Cardiac fibroblast (primary cell): ENCODE measurements at regions not wholly inside any gene's neighbourhood (a gene's known extent, or its start where the extent isn't known, plus 50 kb on each side); places are given as distances from the start of the nearest gene placed in this dataset.

Experiments
- DNase-seq, 2 donors: peaks; one replicate each; pipeline versions ENCODE4 v3.0.0 to v3.0.0-alpha.2; 2010; ENCODE audit warnings: low read depth in 2 of 2
- H3K4me3 ChIP-seq, 2 donors: replicated peaks in 1 of 2; 1 replicate in 1 of 2; 2 replicates in 1 of 2; pipeline ENCODE4 v1.5.1; 2011; ENCODE audit warnings: low read depth in 2 of 2, low read length in 2 of 2, mild to moderate bottlenecking in 2 of 2, moderate library complexity in 1 of 2
- TF ChIP-seq, protein P1 (sequence below): IDR thresholded peaks from one replicate; pipeline ENCODE4 v1.5.1; 2011; ENCODE audit warnings: low read depth, mild to moderate bottlenecking, low read length, inconsistent platforms

DNA sequence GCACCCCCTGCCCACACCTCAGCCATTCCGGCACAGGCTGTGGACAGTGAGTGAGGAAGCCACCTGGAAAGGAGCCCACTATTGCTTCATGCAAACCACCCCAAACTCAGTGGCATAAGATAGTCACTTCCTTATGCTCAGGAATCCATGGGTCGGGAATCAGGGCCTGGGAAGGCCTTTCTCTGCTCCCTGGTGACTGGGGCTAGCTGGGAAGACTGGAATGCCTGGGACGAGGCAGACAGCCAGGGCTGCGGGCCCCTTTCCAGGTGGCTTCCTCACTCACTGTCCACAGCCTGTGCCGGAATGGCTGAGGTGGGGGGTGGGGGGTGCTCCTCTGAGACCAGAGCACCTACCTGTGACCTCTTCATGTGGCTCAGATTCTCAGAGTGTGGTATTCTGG is 74.1 kb upstream of the GRB10 start:
- DNase-seq: peak; percentile 15 to 31
- TF ChIP-seq, protein P1, sequence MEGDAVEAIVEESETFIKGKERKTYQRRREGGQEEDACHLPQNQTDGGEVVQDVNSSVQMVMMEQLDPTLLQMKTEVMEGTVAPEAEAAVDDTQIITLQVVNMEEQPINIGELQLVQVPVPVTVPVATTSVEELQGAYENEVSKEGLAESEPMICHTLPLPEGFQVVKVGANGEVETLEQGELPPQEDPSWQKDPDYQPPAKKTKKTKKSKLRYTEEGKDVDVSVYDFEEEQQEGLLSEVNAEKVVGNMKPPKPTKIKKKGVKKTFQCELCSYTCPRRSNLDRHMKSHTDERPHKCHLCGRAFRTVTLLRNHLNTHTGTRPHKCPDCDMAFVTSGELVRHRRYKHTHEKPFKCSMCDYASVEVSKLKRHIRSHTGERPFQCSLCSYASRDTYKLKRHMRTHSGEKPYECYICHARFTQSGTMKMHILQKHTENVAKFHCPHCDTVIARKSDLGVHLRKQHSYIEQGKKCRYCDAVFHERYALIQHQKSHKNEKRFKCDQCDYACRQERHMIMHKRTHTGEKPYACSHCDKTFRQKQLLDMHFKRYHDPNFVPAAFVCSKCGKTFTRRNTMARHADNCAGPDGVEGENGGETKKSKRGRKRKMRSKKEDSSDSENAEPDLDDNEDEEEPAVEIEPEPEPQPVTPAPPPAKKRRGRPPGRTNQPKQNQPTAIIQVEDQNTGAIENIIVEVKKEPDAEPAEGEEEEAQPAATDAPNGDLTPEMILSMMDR: no peak
- no peak overlapping the region for H3K4me3 ChIP-seq

DNA sequence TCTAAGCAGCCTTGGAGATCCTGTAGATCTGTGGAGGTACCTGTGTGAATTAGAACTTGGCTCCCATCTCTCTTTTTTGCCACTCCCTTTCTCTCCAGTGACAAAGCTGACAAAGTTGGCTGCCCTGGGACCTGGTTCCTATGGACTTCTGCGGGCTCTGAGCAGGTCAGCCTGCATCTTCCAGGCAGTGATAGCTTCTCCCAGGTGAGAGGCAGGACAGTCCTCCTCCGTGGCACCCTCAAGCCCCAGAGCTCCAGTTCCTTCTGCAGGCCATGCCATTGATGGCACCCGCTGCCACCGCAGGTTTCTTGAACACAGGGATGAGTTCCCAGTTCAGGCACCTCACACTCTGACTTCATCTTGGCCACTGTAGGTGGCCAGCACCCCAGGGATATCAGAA is 73.5 kb upstream of the GRB10 start:
- no peak overlapping the region for H3K4me3 ChIP-seq
- TF ChIP-seq, protein P1: no peak
- DNase-seq: no peak

DNA sequence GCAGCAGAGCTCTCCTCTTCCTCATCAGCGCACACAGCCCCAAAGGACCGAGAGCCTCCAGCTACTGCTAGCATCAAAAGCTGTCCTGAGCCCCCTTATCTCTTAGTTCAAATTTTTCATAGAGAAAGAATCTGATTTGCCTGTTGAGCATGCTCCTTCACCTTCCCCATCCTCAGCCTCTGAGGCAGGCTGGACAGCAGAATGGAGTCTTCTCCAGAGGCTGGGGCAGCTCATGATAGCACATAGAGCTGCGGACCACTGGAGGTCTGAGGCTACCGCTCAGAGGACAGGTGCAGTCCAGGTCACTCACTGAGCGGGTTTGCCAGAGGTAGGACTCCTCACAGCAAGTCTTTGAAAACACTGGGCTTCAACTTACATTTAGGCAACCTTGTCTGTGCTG is 72.8 kb upstream of the GRB10 start:
- no peak for DNase-seq
- no peak overlapping the region for H3K4me3 ChIP-seq
- TF ChIP-seq, protein P1: no peak

DNA sequence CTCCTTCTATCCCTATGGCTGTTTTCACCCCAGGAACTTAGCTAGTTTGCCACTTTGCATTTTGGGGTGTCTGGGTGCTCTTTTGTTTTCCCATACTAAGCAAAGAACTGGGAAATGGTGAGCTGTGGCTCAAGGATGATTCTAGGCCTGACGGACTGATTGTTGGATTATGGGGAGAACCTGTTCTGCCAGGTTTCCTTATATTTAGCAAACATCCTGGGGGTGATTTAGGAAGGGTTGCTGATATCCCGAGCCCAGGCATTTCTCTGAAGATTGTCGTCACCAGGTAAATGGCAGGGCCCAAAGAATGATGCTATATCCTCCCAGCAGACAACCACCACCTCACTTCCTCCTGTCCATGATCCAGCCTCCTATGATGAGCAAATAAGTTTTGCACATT is 72.1 kb upstream of the GRB10 start:
- H3K4me3 ChIP-seq: no peak overlapping the region
- TF ChIP-seq, protein P1: no peak
- DNase-seq: no peak

DNA sequence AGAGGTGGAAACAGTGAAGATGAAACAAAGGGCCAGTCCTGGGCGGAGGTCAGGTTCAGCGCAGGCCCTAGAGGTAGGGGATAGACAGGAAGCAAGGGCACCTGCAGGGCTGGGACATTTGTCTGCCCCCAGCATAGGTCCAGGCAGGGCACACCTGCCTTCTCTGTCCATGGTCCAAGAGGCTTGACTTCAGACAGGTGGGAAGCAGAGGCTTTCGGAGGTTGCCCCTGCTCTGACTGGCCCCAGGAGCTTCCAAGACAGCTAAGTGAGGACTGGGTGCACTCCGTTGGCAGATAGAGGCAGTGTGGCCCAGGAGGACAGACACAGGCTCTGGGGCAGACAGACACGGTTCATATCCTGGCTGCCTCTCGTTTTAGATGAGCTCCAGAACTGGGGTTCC is 71.6 kb upstream of the GRB10 start:
- TF ChIP-seq, protein P1: no peak
- DNase-seq: no peak
- H3K4me3 ChIP-seq: no peak overlapping the region

DNA sequence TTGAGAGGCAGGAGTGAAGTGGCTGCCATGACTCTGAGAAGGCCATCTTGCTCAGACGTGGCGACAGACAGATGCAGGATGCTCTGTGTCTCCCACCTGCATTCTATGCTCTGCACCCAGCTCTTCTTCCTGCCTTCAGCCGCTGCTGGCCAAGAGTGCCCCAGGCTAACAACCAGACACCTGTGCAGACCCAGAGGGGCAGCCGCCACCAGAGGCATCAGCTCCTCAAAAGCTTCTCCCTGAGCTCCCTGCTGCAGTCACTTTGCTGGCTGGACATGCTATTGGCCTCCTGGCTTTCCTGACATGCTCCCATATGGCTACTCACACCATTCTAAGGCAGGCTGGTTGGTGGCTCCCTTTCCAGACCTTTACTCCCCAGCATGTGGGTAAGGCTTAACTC is 70.6 kb upstream of the GRB10 start:
- DNase-seq: no peak
- no peak overlapping the region for H3K4me3 ChIP-seq
- TF ChIP-seq, protein P1: no peak

DNA sequence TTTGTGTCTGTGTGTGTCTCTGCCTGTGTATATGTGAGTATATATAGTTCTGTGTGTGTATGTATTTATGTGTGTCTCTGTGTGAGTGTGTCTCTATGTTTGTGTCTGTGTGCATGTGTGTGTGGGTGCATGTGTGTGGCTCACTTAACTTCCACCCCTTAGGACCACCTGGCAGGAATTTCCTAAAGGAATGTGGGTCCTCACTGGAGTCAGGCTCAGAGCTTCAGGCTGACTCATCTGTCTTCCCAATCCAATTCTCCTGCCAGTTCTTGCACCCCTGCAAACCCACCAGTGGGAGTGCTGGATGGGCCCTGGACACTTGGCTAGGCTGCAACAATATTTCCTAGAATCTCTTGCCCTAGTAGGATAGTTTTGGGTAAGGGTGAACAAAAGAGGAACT is 70.2 kb upstream of the GRB10 start:
- no peak overlapping the region for H3K4me3 ChIP-seq
- TF ChIP-seq, protein P1: no peak

More for the DNA sequence above, 70.2 kb upstream of the GRB10 start:
- DNase-seq: no peak
